ENCODE measurements at regions not wholly inside any gene's neighbourhood (a gene's known extent, or its start where the extent isn't known, plus 50 kb on each side); places are given as distances from the start of the nearest gene placed in this dataset.

DNA sequence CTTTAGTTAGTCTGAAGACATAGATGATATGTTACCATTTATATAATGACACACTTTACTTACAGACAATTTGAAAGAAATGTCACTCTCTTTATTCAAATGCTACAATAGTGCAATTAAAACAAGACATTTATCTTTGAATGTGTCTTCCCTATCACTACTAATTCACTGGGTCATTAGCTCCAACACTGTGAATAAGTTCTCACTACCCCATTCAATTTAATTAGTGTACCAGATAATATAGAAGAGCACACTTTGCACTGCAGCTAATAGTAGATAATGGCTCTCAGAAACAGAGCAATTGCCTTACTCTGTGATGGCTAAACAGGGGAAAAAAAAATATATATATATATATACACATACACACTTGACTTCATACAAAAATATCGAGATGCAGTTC, 497.0 kb downstream of the DTWD2 start:
- Mint-ChIP-seq H3K27me3 (ENCODE audit: low read depth) (no peaks in the 10 kb centered on the region), H3K4me1 (peaks cover 7 to 11% of the 10 kb centered on the region in 2 experiments), H3K9me3 (peaks cover 0 to 2% of the 10 kb centered on the region in 2 experiments; a peak in 3 of 5 replicates), H3K4me3 (no peak overlapping the region), H3K36me3 (ENCODE audit: insufficient read depth in 1 of 3, low read depth in 3 of 3) (no peaks in the 10 kb centered on the region), H3K27ac (no peak overlapping the region)
- no peak overlapping the region for H3K27ac ChIP-seq (ENCODE audit: insufficient read length, low read depth, low read length)
- no peak overlapping the region for H2BK5ac ChIP-seq (ENCODE audit: insufficient read length, low read length)
- no peaks in the 10 kb centered on the region for H3K79me1 ChIP-seq (ENCODE audit: insufficient read depth, low read depth, low read length, poor library complexity, severe bottlenecking)
- no peak overlapping the region for H3K4me2 ChIP-seq (ENCODE audit: insufficient read depth, insufficient read length, low read length)
- no peak overlapping the region for H4K91ac ChIP-seq (ENCODE audit: insufficient read length, low read depth, low read length)
- H3K56ac ChIP-seq (ENCODE audit: insufficient read length, low read depth, low read length), result no peak overlapping the region
- no peak overlapping the region for H2BK120ac ChIP-seq (ENCODE audit: low read depth, low read length, poor library complexity, severe bottlenecking)
- WGBS (ENCODE audit: extremely low coverage, insufficient read length, low lambda C conversion rate), result no CpG with 5 or more reads among the region's 1 CpG
- H3K79me2 ChIP-seq (ENCODE audit: insufficient read depth, low read length), result no peaks in the 10 kb centered on the region
- H4K5ac ChIP-seq (ENCODE audit: insufficient read length, low read depth, low read length), result no peak overlapping the region
- H3T11ph ChIP-seq (ENCODE audit: low read length), result no peak overlapping the region
- no peak overlapping the region for H3K14ac ChIP-seq (ENCODE audit: insufficient read depth, low read length)
- H2BK15ac ChIP-seq (ENCODE audit: low read depth, low read length), result no peak overlapping the region
- H4K8ac ChIP-seq (replicated peaks; ENCODE audit: insufficient read length, low read depth, low read length), result no peak overlapping the region
- no peaks in the 10 kb centered on the region for H3K9me3 ChIP-seq (ENCODE audit: control insufficient read depth, low read depth, low read length)
- H2BK12ac ChIP-seq (ENCODE audit: insufficient read length, low read depth, low read length), result no peak overlapping the region
- no peaks in the 10 kb centered on the region for H4K20me1 ChIP-seq (ENCODE audit: control insufficient read depth, insufficient read depth, insufficient read length)
- no peak overlapping the region for H2BK20ac ChIP-seq (ENCODE audit: low read depth, low read length, poor library complexity, severe bottlenecking)
- H3K23ac ChIP-seq (ENCODE audit: insufficient read length, low read depth, low read length), result no peak overlapping the region
- no peak overlapping the region for H3K18ac ChIP-seq (ENCODE audit: insufficient read length, low read depth, low read length)
- H2AFZ ChIP-seq (ENCODE audit: low read length), result no peak overlapping the region
- TF ChIP-seq, protein P1, sequence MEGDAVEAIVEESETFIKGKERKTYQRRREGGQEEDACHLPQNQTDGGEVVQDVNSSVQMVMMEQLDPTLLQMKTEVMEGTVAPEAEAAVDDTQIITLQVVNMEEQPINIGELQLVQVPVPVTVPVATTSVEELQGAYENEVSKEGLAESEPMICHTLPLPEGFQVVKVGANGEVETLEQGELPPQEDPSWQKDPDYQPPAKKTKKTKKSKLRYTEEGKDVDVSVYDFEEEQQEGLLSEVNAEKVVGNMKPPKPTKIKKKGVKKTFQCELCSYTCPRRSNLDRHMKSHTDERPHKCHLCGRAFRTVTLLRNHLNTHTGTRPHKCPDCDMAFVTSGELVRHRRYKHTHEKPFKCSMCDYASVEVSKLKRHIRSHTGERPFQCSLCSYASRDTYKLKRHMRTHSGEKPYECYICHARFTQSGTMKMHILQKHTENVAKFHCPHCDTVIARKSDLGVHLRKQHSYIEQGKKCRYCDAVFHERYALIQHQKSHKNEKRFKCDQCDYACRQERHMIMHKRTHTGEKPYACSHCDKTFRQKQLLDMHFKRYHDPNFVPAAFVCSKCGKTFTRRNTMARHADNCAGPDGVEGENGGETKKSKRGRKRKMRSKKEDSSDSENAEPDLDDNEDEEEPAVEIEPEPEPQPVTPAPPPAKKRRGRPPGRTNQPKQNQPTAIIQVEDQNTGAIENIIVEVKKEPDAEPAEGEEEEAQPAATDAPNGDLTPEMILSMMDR (conservative IDR thresholded peaks at IDR 0.05), result no peak
- no peak for DNase-seq
- no peaks in the 10 kb centered on the region for H3K23me2 ChIP-seq (ENCODE audit: insufficient read length, low read depth, low read length, poor library complexity, severe bottlenecking)
- H3K9ac ChIP-seq (ENCODE audit: extremely low read depth, insufficient read length, low read length), result no peak overlapping the region
- H2AK5ac ChIP-seq (ENCODE audit: insufficient read length, low read length), result no peak overlapping the region
- no peaks in the 10 kb centered on the region for H3K4me1 ChIP-seq (ENCODE audit: insufficient read depth, low read length)
- no peaks in the 10 kb centered on the region for H3K27me3 ChIP-seq (ENCODE audit: insufficient read depth, low read length)
- no peak overlapping the region for H3K4ac ChIP-seq (ENCODE audit: low read depth, low read length)
